SK-N-SH (cell line): ENCODE measurements at regions not wholly inside any gene's neighbourhood (a gene's known extent, or its start where the extent isn't known, plus 50 kb on each side); places are given as distances from the start of the nearest gene placed in this dataset.

ENCODE experiments used
- CHD2 ChIP-seq: fragments of 150-350 bp; IDR thresholded peaks from 2 replicates; pipeline ENCODE4 v1.6.1; 2018; ENCODE audit warnings: low read length; ENCODE audit not compliant: partially characterized antibody
- CTCF ChIP-seq: fragments of 200-600 bp; sonication (generic); IDR thresholded peaks from 2 replicates; pipeline ENCODE4 v1.6.1; 2017; ENCODE audit warnings: antibody characterized with exemption, mild to moderate bottlenecking, moderate library complexity
- ELF1 ChIP-seq: IDR thresholded peaks from 2 replicates; pipeline ENCODE4 v1.4.0; 2012
- EP300 ChIP-seq, 2 experiments: IDR thresholded peaks; 2 replicates each; pipeline versions ENCODE4 v1.4.0 to v1.6.1; 2012; ENCODE audit warnings: borderline replicate concordance in 1 of 2, low read depth in 1 of 2, low read length in 1 of 2
- EZH2phosphoT487 ChIP-seq: fragments of 200-600 bp; sonication (generic); IDR thresholded peaks from 2 replicates; pipeline ENCODE4 v1.6.1; 2017; ENCODE audit warnings: low read depth, mixed run types, mild to moderate bottlenecking, antibody characterized with exemption, moderate library complexity, borderline replicate concordance
- FOXJ3 ChIP-seq: sonication (generic); formaldehyde crosslinking; IDR thresholded peaks from 2 replicates; pipeline ENCODE4 v1.5.1; 2020; ENCODE audit warnings: mild to moderate bottlenecking, missing genetic modification reagents
- FOXM1 ChIP-seq: IDR thresholded peaks from 2 replicates; pipeline ENCODE4 v1.4.0; 2012; ENCODE audit warnings: low read depth, mild to moderate bottlenecking
- GABPA ChIP-seq: IDR thresholded peaks from 2 replicates; pipeline ENCODE4 v1.4.0; 2012; ENCODE audit warnings: low read depth, mild to moderate bottlenecking
- GATA2 ChIP-seq: sonication (generic); formaldehyde crosslinking; IDR thresholded peaks from 2 replicates; pipeline ENCODE4 v1.5.0; 2020; ENCODE audit warnings: mild to moderate bottlenecking, missing genetic modification reagents
- JUND ChIP-seq: IDR thresholded peaks from 2 replicates; pipeline ENCODE4 v1.4.0; 2012
- MAX ChIP-seq: IDR thresholded peaks from 2 replicates; pipeline ENCODE4 v1.4.0; 2012; ENCODE audit warnings: low read depth
- NFIC ChIP-seq: IDR thresholded peaks from 2 replicates; pipeline ENCODE4 v1.4.0; 2012; ENCODE audit warnings: borderline replicate concordance
- PBX3 ChIP-seq: IDR thresholded peaks from 2 replicates; pipeline ENCODE4; 2012
- RAD21 ChIP-seq: IDR thresholded peaks from 2 replicates; pipeline ENCODE4 v1.6.1; 2012; ENCODE audit warnings: mild to moderate bottlenecking, low read length
- RFX5 ChIP-seq: IDR thresholded peaks from 2 replicates; pipeline ENCODE4 v1.6.1; 2012; ENCODE audit warnings: mild to moderate bottlenecking, improper control_type of control experiment, low read length
- RXRA ChIP-seq: IDR thresholded peaks from 2 replicates; pipeline ENCODE4 v1.4.0; 2012; ENCODE audit warnings: low read depth, mild to moderate bottlenecking, borderline replicate concordance
- SIN3A ChIP-seq: IDR thresholded peaks from 2 replicates; pipeline ENCODE4 v1.6.1; 2012; ENCODE audit warnings: low read depth, mild to moderate bottlenecking, low read length, moderate library complexity, borderline replicate concordance
- TCF12 ChIP-seq: IDR thresholded peaks from 2 replicates; pipeline ENCODE4 v1.4.0; 2012
- TEAD4 ChIP-seq: IDR thresholded peaks from 2 replicates; pipeline ENCODE4 v1.4.0; 2012; ENCODE audit warnings: mild to moderate bottlenecking, borderline replicate concordance; ENCODE audit not compliant: insufficient read depth
- USF1 ChIP-seq: IDR thresholded peaks from 2 replicates; pipeline ENCODE4 v1.4.0; 2012; ENCODE audit warnings: low read depth, borderline replicate concordance
- USF2 ChIP-seq: fragments of 150-350 bp; IDR thresholded peaks from 2 replicates; pipeline ENCODE4 v1.6.1; 2017; ENCODE audit warnings: antibody characterized with exemption, low read length, low read depth, borderline replicate concordance
- YY1 ChIP-seq: IDR thresholded peaks from 2 replicates; pipeline ENCODE4 v1.4.0; 2012; ENCODE audit warnings: low read depth, mild to moderate bottlenecking
- ZBTB33 ChIP-seq: IDR thresholded peaks from 2 replicates; pipeline ENCODE4 v1.4.0; 2012; ENCODE audit warnings: low read depth, borderline replicate concordance

- peak; percentile 49; the same call in 1 of the 2 replicates for TF ChIP-seq RXRA
- TF ChIP-seq FOXJ3 (CRISPR knock-in tag): no peak
- no peak for TF ChIP-seq RAD21
- TF ChIP-seq PBX3: peak; percentile 81
- TF ChIP-seq ZBTB33: no peak
- TF ChIP-seq CTCF: no peak
- 0 out of 2 replicates have a peak, but pooled peaks have one; percentile 54 for TF ChIP-seq TEAD4
- no peak for TF ChIP-seq CHD2
- TF ChIP-seq YY1: no peak
- no peak for TF ChIP-seq SIN3A
- no peak for TF ChIP-seq ELF1
- peak; percentile 97 for TF ChIP-seq JUND
- TF ChIP-seq GABPA: no peak
- TF ChIP-seq RFX5: no peak
- TF ChIP-seq FOXM1: no peak
- TF ChIP-seq USF2: no peak
- peak; percentile 81 for TF ChIP-seq NFIC
- no peak for TF ChIP-seq GATA2 (CRISPR knock-in tag)
- no peak for TF ChIP-seq MAX
- peak in 1 of 2 experiments; percentile 79; a peak in 2 of 4 replicates for TF ChIP-seq EP300 (IDR thresholded peaks at IDR 0.05; ENCODE audit: borderline replicate concordance in 1 of 2, low read depth in 1 of 2, low read length in 1 of 2)
- TF ChIP-seq EZH2phosphoT487: no peak
- TF ChIP-seq TCF12: peak; percentile 78
- no peak for TF ChIP-seq USF1
Measured at GRCh38 chr3:16069149-16069922, 105.1 kb upstream of the GALNT15 start (continued).
